Loucy (cell line): ENCODE measurements at regions not wholly inside any gene's neighbourhood (a gene's known extent, or its start where the extent isn't known, plus 50 kb on each side); places are given as distances from the start of the nearest gene placed in this dataset.

Experiments used
- CTCF ChIP-seq: fragments of 200-600 bp; sonication (generic); conservative IDR thresholded peaks from 2 replicates; pipeline ENCODE4 v1.5.1; 2014; ENCODE audit warnings: mild to moderate bottlenecking, antibody characterized with exemption, low read length
- EZH2phosphoT487 ChIP-seq: fragments of 200-600 bp; IDR thresholded peaks from 2 replicates; pipeline ENCODE4 v1.6.1; 2018; ENCODE audit warnings: antibody characterized with exemption, mild to moderate bottlenecking, moderate library complexity, borderline replicate concordance

GRCh38 chr14:54213536-54213935, 183.3 kb upstream of the CDKN3 start:
- TF ChIP-seq CTCF (no peak), EZH2phosphoT487 (no peak)
